K562 (cell line): ENCODE measurements at regions not wholly inside any gene's neighbourhood (a gene's known extent, or its start where the extent isn't known, plus 50 kb on each side); places are given as distances from the start of the nearest gene placed in this dataset.

Experiments used
- ATAC-seq: fragments of 200-7000 bp; cut with Tn5 transposase; 3 replicates; pipeline ENCODE4 v1.9.1; 2020; ENCODE audit warnings: moderate library complexity
- BruUV-seq: library from RNA; stranded (reverse); fragments of 400-500 nt; replicated peaks from 2 replicates; lab custom pipeline; 2021; lab: Mats Ljungman, UMichigan
- CTCF ChIA-PET: fragments of 300-600 bp; formaldehyde crosslinking; extraction: SDS; loops from one replicate; lab custom pipeline; 2021; ENCODE audit warnings: low intra/inter-chr PET ratio; lab: Yijun Ruan, JAX
- POLR2A ChIA-PET: fragments of 300-600, 350-650 bp; sonication (Branson Sonifier 250); formaldehyde crosslinking; extraction: SDS; loops from one replicate; lab custom pipeline; 2021; ENCODE audit warnings: antibody characterized with exemption, inconsistent platforms; lab: Yijun Ruan, JAX
- DNase-seq, 4 experiments: peaks; one replicate each; pipeline versions ENCODE4 v3.0.0 to v3.0.0-alpha.2; 2011 to 2018; ENCODE audit warnings: low spot score in 3 of 4, mixed read lengths in 3 of 4; ENCODE audit errors: extremely low read depth in 1 of 4
- FAIRE-seq: peaks from 2 replicates; lab custom pipeline; 2011; peaks lifted over from hg19 to GRCh38; lab: Jason Lieb, UNC
- H2AFZ ChIP-seq: 2 replicates; pipeline ENCODE4 v1.6.0; 2011; ENCODE audit warnings: low read depth, low read length, control low read depth, inconsistent platforms
- H3K27ac ChIP-seq: fragments of 200-600 bp; 3 replicates; pipeline ENCODE4 v1.8.0; 2011; ENCODE audit warnings: low read depth, mild to moderate bottlenecking, control low read depth, inconsistent platforms, low read length, moderate library complexity, mixed read lengths; ENCODE audit errors: extremely low read depth
- H3K27me3 ChIP-seq, 2 experiments: fragments of 300-600 bp in 1 of 2; 2 replicates in 1 of 2; 3 replicates in 1 of 2; pipeline versions ENCODE4 v1.6.0 to v1.8.0; 2011; ENCODE audit warnings: inconsistent platforms in 2 of 2, low read length in 2 of 2, mild to moderate bottlenecking in 1 of 2, mixed read lengths in 1 of 2, moderate library complexity in 1 of 2; ENCODE audit not compliant: control insufficient read depth in 2 of 2, insufficient read depth in 2 of 2
- H3K36me3 ChIP-seq: fragments of 300-600 bp; 3 replicates; pipeline ENCODE4 v1.8.0; 2011; ENCODE audit warnings: mild to moderate bottlenecking, low read length, inconsistent platforms; ENCODE audit not compliant: control insufficient read depth, insufficient read depth
- H3K4me1 ChIP-seq, 2 experiments: fragments of 200-600 bp in 1 of 2; replicated peaks in 1 of 2; 2 replicates in 1 of 2; 3 replicates in 1 of 2; pipeline versions ENCODE4 v1.5.1 to v1.8.0; 2011; ENCODE audit warnings: inconsistent platforms in 2 of 2, low read length in 2 of 2, mild to moderate bottlenecking in 1 of 2, mixed read lengths in 1 of 2, moderate library complexity in 1 of 2; ENCODE audit not compliant: control insufficient read depth in 2 of 2, insufficient read depth in 2 of 2
- H3K4me2 ChIP-seq: 2 replicates; pipeline ENCODE4 v1.6.1; 2011; ENCODE audit warnings: low read length, control low read depth, inconsistent platforms, mixed read lengths; ENCODE audit not compliant: insufficient read depth
- H3K4me3 ChIP-seq: fragments of 200-600 bp; sonication (generic), shearing (Covaris generic); 2 replicates; pipeline ENCODE4 v1.5.1; 2016; ENCODE audit warnings: control low read depth, inconsistent platforms
- H3K79me2 ChIP-seq: fragments of 200-600 bp; 3 replicates; pipeline ENCODE4 v1.8.0; 2011; ENCODE audit warnings: low read length, inconsistent platforms; ENCODE audit not compliant: control insufficient read depth, insufficient read depth
- H3K9ac ChIP-seq, 2 experiments: 2 replicates each; pipeline versions ENCODE4 v1.6.0 to v1.6.1; 2011; ENCODE audit warnings: low read depth in 2 of 2, low read length in 2 of 2, control low read depth in 1 of 2, inconsistent platforms in 1 of 2, mild to moderate bottlenecking in 1 of 2, mixed read lengths in 1 of 2; ENCODE audit not compliant: insufficient read depth in 1 of 2
- H3K9me1 ChIP-seq: one replicate; pipeline ENCODE4 v1.6.0; 2011; ENCODE audit warnings: inconsistent platforms, mild to moderate bottlenecking, low read length, moderate library complexity; ENCODE audit not compliant: control insufficient read depth, insufficient read depth
- H3K9me3 ChIP-seq: replicated peaks from 2 replicates; pipeline ENCODE4 v1.5.1; 2011; ENCODE audit warnings: low read depth, low read length, inconsistent platforms; ENCODE audit not compliant: control insufficient read depth, insufficient read depth
- H4K20me1 ChIP-seq: replicated peaks from 2 replicates; pipeline ENCODE4 v1.6.1; 2011; ENCODE audit warnings: low read length, inconsistent platforms, mixed read lengths; ENCODE audit not compliant: control insufficient read depth, insufficient read depth
- RAD21 ChIP-seq, 2 experiments: fragments of 250-450 bp in 1 of 2; fragments of 450-650 bp in 1 of 2; sonication (Bioruptor Pico) in 1 of 2; formaldehyde crosslinking in 1 of 2; IDR thresholded peaks in 1 of 2; conservative IDR thresholded peaks in 1 of 2; 2 replicates each; pipeline versions ENCODE4 v1.4.0 to v1.8.0; 2020 to 2022; ENCODE audit warnings: mild to moderate bottlenecking in 2 of 2, moderate library complexity in 1 of 2
- SETDB1 ChIP-seq: IDR thresholded peaks from one replicate; pipeline ENCODE4 v1.6.1; 2012; ENCODE audit warnings: low read length, control low read depth, inconsistent platforms
- THAP12 ChIP-seq: fragments of 250-450 bp; sonication (Bioruptor Pico); IDR thresholded peaks from 2 replicates; pipeline ENCODE4 v1.9.0; 2021; ENCODE audit warnings: mild to moderate bottlenecking, inconsistent platforms
- ZNF146 ChIP-seq: IDR thresholded peaks from one replicate; pipeline ENCODE4 v1.6.1; 2018; ENCODE audit warnings: missing compliant biosample characterization; ENCODE audit not compliant: unreplicated experiment
- WGBS: fragments of 100-300 bp; shearing (Covaris generic); methylation state at CpG from one replicate; pipeline ENCODE4 v1.1.6; 2016; ENCODE audit warnings: low coverage, mixed read lengths; ENCODE audit not compliant: insufficient coverage; ENCODE audit errors: missing lambda C conversion rate; 5-methylcytosine and 5-hydroxymethylcytosine counted together
- in situ Hi-C: fragments of 300-500 bp; cut with MboI; formaldehyde crosslinking; loops from 4 replicates; pipeline ENCODE4 v1.15.0; 2018; ENCODE audit warnings: inconsistent platforms, mixed read lengths
- intact Hi-C: fragments of 100-400 bp; cut with micrococcal nuclease; formaldehyde crosslinking; loops from 2 replicates; pipeline ENCODE4 v1.14.2; 2022
- TF ChIP-seq, protein P1 (sequence below), 2 experiments: fragments of 450-650 bp in 1 of 2; sonication (generic) in 1 of 2; formaldehyde crosslinking; conservative IDR thresholded peaks; 2 replicates each; pipeline versions ENCODE4 v1.4.0 to v1.8.1; 2020 to 2022; ENCODE audit warnings: mild to moderate bottlenecking in 1 of 2, missing genetic modification reagents in 1 of 2

DNA sequence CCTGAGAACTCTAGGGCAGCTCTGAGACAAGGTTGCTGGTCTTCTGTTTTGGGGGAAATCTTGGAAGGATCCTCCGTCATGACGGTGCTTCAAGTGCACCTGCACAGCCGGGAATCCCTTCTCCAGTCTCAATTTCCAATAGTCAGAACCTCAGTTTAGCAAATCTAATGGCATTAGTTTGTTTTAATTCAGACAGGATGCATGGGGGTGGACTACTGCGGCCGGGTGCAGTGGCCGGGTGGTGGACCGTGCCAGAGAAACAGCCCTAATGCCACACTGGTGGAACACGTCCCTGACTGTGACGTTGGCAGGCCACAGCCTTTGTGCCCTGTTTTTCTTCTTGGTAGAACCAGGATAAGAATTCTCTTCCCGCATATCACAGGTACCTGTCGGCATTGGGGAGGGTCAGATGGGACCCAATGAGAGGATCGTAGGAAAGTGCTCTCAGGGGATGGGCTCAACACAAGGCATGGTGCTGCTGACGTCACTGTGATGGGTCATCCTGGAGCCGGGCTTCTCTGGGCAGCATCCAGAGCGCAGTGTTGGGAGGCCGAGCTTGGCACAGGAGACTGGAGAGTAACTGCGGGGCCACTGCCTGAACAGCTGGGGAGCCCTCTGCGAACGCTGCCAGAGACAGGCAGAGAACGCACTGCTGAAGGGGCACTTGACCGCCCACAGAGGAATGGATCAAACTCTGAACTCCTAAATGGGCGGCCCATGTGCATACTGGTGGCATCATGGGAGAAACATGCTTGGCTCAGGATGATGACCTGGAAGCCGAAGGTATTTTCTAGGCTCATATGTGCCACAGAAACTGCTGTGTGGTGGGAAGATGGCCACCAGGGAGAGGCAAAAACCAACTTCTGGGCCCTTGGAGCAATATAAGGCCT lies 313.8 kb upstream of the SHH start:
- Histone ChIP-seq H3K27me3 (peaks cover 77 to 90% of the 10 kb centered on the region in 2 experiments), H2AFZ (no peak overlapping the region), H3K4me1 (peaks cover 0 to 6% of the 10 kb centered on the region in 2 experiments; a peak in 1 of 5 replicates), H3K27ac (no peak overlapping the region), H3K9me1 (no peaks in the 10 kb centered on the region), H3K4me2 (no peak overlapping the region), H4K20me1 (peaks cover 19% of the 10 kb centered on the region; the same call in 1 of the 2 replicates), H3K9ac (no peak overlapping the region), H3K9me3 (no peaks in the 10 kb centered on the region), H3K79me2 (no peaks in the 10 kb centered on the region), H3K36me3 (no peaks in the 10 kb centered on the region), H3K4me3 (no peak overlapping the region)
- DNase-seq (no peak), FAIRE-seq (no peak), ATAC-seq (no peak)
- BruUV-seq = no TSS peak
- ChIA-PET POLR2A (interaction anchor here (0.6 to 0.8 kb wide), 3 partner anchors 16 to 1334 kb away, joined by 3 read pairs; no protein-coding TSS in a partner anchor), CTCF (no interaction called here)
- no peak for TF ChIP-seq THAP12
- TF ChIP-seq RAD21 (CRISPR knock-in tag; conservative IDR thresholded peaks at IDR 0.05 in 1 of 2, IDR thresholded peaks at IDR 0.05 in 1 of 2) = 0 out of 4 replicates have a peak, but pooled peaks of 1 of the 2 experiments have one; percentile 5
- no peak for TF ChIP-seq ZNF146 (CRISPR knock-in tag)
- TF ChIP-seq SETDB1 = no peak
- TF ChIP-seq, protein P1, sequence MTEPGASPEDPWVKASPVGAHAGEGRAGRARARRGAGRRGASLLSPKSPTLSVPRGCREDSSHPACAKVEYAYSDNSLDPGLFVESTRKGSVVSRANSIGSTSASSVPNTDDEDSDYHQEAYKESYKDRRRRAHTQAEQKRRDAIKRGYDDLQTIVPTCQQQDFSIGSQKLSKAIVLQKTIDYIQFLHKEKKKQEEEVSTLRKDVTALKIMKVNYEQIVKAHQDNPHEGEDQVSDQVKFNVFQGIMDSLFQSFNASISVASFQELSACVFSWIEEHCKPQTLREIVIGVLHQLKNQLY (CRISPR knock-in tag; conservative IDR thresholded peaks at IDR 0.05) = no peak
- intact Hi-C loops = no loop called here
- under 1% methylated on average over 23 of the region's 23 CpGs for WGBS
- in situ Hi-C loops = no loop called here
